ENCODE measurements at regions not wholly inside any gene's neighbourhood (a gene's known extent, or its start where the extent isn't known, plus 50 kb on each side); places are given as distances from the start of the nearest gene placed in this dataset.

DNA sequence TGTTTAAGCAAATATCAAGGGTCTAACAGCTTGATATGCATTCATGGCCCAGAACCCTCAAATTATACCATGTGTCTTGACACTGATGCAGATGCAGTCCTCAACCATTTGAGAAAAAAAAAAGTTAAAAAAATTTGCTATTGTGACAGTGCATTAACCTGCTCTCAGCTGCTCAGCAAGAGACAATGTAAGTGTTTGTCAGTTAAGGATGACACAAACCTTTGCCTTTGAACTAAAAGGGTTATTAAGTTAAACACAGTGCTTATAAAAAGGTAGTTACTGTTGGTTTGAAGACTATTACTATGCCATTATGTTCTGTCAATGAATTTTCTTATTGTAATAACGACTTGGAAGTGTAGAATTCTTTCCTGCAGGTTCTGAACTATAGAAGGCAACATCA, 655.6 kb upstream of the NEGR1 start:
- no peak for DNase-seq (ENCODE audit: low spot score)

DNA sequence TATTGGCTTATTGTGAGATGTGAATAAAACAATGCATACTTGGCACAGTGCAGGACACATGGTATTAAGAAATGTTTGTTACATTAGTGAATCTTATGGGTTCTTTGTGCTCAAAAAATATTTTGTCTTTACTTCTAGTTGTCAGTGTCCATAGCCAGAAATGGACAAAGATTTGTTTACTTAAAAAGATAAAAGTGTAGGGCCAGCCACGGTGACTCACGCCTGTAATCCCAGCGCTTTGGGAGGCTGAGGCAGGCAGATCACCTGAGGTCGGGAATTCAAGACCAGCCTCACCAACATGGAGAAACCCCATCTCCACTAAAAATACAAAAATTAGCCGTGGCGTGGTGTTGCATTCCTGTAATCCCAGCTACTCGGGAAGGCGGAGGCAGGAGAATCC, 654.6 kb upstream of the NEGR1 start:
- no peak for DNase-seq (ENCODE audit: low spot score)

DNA sequence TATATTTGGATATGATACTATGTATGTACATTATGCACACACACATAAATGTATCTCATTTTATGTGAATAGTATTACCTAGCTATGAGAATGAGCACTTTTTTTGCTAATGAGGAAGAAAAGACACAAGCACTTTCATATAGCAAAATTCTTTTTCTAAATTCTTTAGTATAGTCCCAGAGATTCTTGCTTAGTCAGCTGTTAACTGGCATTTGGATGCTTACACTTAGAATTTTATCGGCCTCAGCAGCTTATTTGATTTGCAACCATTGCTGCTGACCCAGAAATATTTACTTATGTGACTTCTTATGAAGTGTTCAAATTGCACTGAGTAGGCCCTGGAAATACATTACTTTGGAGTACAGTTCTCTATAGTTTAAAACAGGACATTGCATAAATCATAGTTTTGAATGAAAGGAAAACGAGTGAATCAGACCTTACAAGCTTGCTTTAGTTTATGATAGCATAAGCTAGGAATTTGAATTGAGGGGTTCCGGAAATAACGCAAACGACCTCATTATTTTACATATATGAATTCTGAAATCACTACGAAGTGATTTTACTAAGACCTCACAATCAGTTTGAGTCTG, 653.9 kb upstream of the NEGR1 start:
- no peak for DNase-seq (ENCODE audit: low spot score)

DNA sequence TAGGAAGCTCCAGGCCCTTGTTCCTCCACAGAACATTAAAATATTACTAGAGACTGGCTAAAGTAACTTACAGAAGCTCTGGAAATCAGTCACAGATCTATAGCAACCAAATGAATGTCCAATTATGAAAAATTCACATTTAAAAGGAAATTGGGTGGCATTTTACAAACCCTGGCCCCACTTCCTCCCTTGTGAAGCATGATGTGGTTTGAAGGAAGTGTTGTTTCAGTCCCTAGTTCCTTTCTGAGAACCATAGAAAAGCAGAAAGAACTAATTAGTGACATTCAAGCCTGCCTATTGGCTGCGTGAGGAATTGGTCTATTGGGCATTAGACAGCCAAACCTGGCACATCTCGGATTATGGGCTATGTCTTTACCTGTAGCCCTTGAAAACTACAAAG, 649.7 kb upstream of the NEGR1 start:
- no peak for DNase-seq (ENCODE audit: low spot score)

DNA sequence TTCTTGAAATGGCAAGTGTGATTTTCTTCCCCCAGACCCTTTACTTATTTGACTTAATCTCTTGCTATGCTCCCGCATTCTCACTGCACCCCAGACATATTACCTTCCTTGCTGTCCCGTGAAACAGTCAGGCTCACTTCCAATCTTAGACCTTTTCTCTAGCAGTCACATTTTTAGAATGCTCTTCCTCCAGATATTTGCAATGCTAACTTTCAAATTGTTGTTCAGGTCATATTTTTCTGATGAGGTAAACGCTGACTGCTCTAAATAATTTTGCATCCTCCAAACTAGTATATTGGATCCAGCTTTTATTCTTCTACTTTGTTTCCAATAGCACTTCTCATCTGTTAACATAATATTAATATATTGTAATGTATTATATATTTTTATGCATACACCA, 648.2 kb upstream of the NEGR1 start:
- no peak for DNase-seq (ENCODE audit: low spot score)

DNA sequence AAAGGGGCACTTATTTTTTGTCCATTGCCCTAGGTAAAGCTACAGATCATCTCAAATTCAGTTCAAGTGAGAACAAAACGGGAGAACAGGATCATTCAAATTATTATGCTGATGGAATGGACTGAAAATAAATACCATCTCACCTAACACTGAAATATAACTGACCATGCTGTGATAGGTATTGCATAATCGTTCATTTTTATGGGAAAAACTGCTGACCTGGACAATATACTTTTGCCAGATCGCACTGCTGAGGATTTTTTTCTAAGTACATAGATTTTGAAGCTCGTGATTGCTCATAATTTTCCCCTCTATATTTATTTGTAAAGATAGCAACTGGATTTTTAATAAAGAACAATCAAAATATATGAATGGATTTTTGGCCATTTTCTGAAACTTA, 636.6 kb upstream of the NEGR1 start:
- DNase-seq (ENCODE audit: low spot score), result no peak

DNA sequence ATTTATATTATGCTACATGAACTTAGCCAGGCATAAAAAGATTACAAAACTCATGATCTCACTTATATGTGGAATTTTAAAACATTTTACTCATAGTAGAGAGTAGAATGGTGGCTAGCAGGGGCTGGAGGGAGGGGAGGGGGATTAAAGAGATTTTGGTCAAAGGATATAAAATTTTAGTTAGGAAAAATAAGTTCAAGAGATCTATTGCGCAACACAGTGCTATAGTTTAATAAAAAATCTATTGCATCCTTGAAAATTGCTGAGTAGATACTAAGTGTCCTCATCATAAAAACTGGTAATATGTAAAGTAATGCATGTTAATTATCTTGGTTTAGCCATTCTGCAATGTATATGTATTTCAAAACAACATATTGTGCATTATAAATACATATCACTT, 635.6 kb upstream of the NEGR1 start:
- DNase-seq (ENCODE audit: low spot score), result no peak

DNA sequence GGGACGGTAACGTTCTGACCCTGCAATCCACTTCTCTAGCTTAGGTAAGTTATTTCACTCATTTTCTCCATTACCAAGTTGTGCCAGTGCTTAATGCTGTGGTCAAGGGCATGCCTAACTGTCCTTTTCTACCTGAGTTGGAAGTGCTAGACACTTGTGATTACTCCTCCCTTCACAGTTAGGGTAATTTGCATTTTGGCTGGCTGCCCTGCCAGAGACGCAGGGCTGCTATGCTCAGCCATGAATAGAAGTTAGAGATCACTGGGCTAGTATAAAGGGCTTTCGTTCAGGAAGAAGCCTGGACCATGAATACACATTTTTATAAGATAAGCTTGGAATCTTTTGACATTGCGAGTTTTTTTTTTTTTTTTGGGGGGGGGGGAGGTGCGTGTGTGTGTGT, 633.2 kb upstream of the NEGR1 start:
- no peak for DNase-seq (ENCODE audit: low spot score)

DNA sequence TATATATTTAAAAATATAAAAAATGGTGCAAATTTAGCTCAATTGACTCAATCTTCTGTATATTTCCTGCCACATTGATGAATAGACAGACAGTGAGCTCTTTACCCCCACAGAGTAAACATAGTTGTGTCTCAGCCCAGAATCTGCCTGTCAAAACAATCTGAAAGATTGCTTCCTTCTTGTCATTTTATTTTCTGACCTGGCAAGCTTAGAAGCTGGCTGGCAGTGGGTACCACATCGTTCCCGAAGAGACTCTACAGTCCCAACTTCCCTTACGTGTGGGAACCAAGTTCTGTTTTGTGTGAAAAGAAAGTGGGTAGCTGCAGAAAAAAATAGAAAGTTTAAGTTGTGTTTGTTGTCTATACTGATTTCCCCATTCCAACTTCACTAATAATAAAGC, 629.3 kb upstream of the NEGR1 start:
- DNase-seq (ENCODE audit: low spot score), result no peak

DNA sequence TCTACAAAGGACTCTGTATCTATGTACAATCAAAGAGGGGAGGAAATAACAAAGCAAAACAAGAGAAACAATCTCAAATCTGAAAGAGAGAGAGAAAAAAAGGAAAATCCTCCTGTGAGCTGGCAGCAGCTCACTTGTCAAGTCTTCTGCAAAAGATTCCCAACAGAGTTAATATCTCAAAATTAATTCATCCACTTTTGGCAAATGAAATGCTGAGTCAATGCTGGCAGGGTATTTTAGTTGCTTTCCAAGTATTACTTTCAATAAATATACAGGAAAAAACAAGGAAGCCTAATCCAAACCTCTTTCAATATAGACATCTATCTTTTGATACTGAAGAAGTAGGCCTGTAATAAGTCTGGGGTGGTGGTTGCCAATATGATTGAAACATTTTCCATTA, 613.9 kb upstream of the NEGR1 start:
- no peak for DNase-seq (ENCODE audit: low spot score)

DNA sequence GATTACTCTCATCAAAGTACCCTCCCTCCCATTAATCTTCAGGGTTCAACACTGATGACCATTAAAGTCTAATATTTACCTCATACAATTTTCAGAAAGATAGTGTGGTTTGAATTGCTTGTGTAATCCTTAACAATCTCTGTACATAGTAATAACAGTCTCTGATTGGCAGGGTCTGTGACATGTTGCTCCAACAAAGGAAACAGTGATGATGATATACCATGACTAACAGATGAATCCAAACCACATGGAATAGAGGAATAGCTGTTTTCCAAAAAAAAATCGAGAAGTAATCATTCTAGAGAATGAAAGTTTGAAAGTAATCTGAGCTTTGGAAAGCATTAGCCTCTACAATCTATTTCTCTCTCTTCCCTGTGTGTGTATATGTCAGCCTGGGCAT, 610.1 kb upstream of the NEGR1 start:
- no peak for DNase-seq (ENCODE audit: low spot score)

DNA sequence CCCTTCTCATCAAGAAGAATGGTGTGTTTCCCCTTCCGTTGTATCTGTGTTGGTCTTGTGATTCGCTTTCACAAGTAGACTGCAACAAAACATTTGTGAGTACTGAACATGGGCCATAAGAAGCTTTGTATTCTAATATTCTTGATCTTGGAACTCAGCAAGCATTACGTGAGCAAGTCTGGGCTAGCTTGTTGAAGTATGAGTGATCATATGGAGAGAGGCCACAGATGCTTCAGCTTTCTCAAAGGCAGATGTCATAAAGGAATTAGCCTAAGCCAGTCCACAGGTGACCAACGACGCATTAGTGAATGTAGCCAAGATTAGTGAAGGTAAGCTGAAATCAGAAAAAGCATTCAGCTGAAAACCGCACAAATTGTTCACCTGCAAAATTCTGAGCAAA, 609.6 kb upstream of the NEGR1 start:
- no peak for DNase-seq (ENCODE audit: low spot score)

DNA sequence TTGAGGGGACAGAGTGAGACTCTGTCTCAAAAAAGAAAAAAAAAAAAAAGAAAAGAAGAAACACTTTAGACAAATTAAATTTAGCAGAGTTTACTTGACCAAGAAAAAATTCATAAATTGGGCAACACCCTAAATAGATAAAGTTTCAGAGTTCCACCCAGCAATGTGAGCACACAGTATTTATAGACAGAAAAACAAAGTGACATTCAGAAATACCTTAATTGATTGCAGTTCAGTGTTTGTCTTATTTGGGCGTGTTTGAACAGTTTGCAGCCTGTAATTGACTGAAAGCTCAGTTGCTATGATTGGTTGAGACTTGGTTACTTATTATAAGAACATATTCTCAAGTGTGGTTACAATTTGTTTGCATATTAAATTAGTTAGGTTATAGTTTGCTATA, 603.5 kb upstream of the NEGR1 start:
- no peak for DNase-seq (ENCODE audit: low spot score)

DNA sequence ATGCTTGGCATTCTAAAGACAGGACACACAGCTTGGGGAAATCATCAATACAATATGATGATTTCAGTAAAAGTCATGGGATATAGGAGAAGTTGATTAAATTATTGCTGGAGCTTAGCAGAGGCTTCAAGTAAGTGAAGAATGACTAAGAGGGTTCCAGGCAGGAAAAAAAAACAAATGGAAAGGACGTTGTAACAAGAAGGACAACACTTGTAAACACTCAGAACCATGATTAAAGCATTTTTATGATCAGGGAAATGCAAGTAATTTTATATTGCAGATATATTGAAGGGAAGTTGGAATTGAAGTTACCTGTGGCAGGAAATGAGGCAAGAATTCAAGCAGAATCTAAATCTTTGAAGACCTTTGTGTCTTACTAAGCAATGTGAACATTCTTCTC, 602.7 kb upstream of the NEGR1 start:
- no peak for DNase-seq (ENCODE audit: low spot score)

DNA sequence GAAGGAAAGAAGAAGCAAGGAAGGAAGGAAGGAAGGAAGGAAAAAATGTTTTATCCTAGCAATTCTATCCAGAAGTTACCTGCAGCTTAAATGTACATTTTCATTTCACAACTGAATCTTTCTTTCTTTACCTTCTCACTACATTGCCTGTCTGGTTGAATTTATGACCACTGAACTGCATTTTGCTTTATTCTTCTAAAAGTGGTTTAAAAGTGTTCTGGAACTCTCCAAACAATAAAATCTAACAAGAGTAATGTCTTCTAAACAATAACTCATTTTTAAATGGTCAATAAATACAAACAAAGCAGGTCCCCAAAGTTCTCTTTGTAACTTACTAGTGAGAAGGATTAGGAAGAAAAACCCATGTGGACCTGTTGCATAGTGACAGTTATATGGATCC, 587.5 kb upstream of the NEGR1 start:
- no peak for DNase-seq (ENCODE audit: low spot score)

DNA sequence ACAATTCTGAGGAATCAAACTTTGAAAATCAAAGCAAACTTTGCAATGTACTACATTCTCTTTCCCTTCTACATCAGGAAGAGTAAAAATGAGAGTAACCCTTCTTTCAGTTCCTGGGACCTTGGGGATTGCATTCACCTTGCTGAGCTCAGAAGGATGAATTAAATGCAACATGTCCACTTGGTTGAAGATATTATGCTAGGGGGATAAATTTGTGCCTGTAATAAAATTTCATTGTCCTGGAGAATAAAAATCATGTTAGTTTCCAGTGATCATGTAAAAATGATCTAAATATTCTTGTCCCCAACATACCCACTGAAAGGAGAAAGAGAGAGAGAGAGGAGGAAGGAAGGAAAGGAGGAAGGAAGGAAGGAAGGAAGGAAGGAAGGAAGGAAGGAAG, 587.1 kb upstream of the NEGR1 start:
- DNase-seq (ENCODE audit: low spot score), result no peak

DNA sequence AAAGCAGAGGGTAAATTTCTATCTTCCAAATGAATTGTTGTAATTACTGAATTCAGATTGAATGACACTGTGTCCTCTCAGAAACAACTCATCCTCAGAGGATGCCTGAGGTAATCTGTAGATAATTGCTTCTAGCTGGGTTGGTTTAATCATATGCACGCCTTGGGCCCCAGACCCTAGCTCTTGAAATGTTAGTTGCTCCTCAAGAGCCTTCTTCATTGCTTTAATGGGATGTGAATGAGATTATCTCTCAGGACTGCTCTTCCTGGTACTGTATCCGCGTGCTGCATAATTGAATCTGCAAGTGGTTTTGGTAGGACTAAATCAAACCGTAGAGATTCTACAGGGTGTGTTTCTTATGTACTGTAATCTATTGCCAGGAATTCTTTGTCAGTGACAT, 569.3 kb upstream of the NEGR1 start:
- DNase-seq (ENCODE audit: low spot score), result no peak

DNA sequence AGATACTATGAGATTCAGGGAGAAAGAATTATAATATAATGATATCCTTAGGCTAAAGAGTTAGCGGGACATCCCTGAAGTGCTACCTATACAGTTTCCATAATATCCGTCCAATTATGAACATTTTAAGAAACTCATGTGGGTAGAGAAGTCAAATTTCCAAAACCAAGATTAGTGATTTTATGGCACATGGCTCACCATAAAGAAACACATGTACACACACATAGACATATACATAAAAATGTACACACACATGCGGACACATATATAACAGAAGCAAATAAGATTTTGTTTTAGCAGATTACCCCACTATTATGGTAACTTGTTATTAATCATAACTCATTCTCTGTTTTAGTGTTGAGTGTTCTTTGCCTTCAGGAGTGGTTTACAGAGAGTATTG, 566.7 kb upstream of the NEGR1 start:
- DNase-seq (ENCODE audit: low spot score), result no peak

DNA sequence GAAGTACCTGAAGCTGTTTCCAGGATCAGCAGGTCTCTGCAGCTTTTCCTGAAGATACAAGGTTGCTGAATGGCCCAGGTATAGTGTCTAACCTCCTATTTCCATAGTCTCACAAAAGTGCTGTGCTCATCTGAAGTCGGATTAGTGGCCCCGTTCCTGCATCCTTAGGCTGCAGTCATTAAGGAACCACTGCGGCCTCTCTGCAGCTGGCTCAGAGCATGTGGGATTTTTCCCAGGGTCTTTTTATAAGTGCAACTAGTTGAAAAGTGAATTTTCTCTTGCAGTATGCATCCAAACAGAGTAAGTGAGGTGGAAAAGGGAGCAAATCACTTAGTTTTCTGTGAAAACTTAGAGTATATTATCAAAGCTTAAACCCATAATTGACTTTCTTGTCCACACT, 565.3 kb upstream of the NEGR1 start:
- DNase-seq (ENCODE audit: low spot score), result no peak

DNA sequence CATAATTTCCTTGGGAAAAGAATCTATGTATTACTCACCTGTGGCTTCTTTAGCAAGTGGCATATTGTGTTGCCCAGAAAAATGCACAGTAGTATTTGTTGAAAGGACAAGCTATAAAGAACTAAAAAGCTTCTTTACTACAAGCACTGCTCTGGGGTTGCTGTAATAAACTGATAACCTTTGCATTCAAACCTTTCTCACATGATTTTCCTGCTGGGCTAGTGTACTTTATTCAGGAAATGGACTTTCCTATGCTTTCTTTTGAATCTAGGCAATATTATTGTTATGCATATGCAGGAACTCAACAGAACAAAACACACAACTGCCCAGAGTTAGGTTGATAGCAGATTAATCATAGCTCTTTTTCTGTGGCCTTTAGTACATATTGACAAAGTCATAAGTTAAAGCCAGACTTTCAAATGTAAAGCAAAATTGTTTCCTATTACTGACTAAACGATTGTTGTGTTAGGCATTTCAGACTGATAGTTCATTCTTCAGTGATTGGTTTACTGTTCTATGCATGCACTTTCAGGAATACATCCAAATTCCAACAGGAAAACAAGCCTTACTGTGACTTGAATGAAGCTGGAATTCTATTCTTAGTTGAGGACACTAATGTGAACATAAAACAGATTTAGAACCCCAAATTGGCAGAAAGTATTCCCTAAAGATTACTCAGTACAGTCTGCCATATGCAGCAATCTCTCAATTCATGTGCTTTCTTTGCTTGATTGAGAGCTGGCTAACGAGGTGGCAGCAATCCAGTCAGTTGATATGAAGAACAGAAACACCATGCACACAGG, 564.3 kb upstream of the NEGR1 start:
- DNase-seq (ENCODE audit: low spot score), result no peak

DNA sequence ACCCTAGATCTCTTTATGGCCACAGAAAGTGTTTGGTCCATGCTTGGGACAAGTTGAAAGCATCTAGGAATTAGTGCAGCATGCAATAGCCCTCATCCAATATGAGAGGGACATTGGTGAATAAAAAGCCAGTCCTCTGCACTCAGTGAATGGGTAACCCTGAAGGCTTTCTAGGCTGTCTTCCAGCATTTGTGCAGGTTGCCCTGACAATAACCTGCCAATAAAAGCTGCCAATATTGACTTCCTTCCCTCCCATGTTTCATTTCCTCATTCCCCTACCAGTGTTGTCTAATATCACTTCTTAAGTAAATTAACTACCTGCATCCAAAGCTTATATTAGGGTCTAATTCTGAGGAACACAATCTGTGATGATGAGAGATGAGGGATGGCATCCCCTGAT, 563.6 kb upstream of the NEGR1 start:
- DNase-seq (ENCODE audit: low spot score), result no peak

DNA sequence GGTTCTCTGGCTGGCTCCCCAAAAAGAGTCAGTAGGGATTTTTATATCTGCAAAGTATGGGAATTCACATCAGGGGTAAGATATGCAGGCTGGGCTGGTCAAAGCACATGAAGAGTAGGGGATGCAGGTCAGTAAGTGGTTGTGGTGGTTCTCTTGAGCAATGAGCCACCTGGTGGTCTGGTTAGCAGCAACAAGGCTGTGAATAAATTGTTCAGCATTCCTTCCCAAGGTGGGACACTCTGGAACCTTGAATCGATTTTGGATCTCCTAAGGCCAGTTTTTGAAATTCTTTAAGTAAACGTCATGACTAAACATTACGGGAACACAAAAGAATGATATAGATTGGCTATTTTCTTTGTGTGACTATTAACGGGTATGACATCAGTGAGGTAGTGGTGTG, 563.0 kb upstream of the NEGR1 start:
- no peak for DNase-seq (ENCODE audit: low spot score)

DNA sequence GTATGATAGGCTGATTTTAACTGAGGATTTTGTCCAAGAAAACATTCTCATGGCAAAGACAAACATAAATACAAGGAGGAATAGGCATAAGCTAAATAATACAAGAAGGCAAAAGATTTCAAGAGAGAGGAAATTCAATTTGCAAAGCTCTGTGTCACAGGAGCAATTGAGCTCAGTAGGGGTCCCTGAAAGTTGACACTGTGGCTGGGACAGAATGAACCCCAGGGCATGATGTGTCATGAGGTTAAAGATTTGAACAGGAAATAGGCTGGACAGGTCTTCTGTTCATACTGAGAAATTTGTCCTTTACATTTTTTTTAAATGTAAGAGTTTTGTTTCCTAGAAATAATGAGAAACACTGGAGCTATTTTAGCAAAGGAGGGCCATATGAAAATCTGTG, 555.4 kb upstream of the NEGR1 start:
- DNase-seq (ENCODE audit: low spot score), result no peak
